ENCODE measurements at regions not wholly inside any gene's neighbourhood (a gene's known extent, or its start where the extent isn't known, plus 50 kb on each side); places are given as distances from the start of the nearest gene placed in this dataset.

DNA sequence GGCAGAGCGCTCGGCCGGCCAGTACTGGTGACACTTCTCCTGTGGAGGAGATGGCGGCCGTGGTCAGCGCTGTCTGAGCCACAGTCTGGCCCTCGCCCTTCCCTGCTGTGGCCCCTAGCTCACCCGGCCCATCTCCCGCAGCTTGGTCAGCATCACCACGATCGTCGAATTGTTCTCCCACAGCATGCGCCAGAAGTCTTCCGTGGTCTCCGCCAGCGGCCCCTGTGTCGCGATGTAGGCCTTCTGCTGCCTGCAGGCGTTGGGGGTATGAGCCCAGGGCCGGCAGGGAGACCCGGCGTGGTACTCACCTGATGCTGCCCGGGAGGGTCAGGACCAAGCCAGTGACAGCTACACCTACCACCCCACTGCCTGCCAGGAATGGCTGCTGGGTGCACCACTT lies 130.1 kb downstream of the PTPRS start:
- TF ChIP-seq POLR2A (IDR thresholded peaks at IDR 0.05; ENCODE audit: low read length) (no peak), CHD2 (IDR thresholded peaks at IDR 0.05; ENCODE audit: low read length, partially characterized antibody) (no peak), JUN (IDR thresholded peaks at IDR 0.05) (no peak), ESRRA (IDR thresholded peaks at IDR 0.05; ENCODE audit: borderline replicate concordance, low read length) (no peak), NFE2L2 (conservative IDR thresholded peaks at IDR 0.05; ENCODE audit: low read length) (no peak), RCOR1 (IDR thresholded peaks at IDR 0.05; ENCODE audit: low read depth, low read length) (no peak), BHLHE40 (IDR thresholded peaks at IDR 0.05; ENCODE audit: low read depth, low read length) (no peak), MAFK (IDR thresholded peaks at IDR 0.05; ENCODE audit: partially characterized antibody) (no peak), HOXA7 (CRISPR knock-in tag; IDR thresholded peaks at IDR 0.05) (no peak), EHF (CRISPR knock-in tag; IDR thresholded peaks at IDR 0.05) (no peak)
- TF ChIP-seq, protein P1, sequence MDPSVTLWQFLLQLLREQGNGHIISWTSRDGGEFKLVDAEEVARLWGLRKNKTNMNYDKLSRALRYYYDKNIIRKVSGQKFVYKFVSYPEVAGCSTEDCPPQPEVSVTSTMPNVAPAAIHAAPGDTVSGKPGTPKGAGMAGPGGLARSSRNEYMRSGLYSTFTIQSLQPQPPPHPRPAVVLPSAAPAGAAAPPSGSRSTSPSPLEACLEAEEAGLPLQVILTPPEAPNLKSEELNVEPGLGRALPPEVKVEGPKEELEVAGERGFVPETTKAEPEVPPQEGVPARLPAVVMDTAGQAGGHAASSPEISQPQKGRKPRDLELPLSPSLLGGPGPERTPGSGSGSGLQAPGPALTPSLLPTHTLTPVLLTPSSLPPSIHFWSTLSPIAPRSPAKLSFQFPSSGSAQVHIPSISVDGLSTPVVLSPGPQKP (IDR thresholded peaks at IDR 0.05; ENCODE audit: low read depth, low read length) = no peak
- TF ChIP-seq, protein P2, sequence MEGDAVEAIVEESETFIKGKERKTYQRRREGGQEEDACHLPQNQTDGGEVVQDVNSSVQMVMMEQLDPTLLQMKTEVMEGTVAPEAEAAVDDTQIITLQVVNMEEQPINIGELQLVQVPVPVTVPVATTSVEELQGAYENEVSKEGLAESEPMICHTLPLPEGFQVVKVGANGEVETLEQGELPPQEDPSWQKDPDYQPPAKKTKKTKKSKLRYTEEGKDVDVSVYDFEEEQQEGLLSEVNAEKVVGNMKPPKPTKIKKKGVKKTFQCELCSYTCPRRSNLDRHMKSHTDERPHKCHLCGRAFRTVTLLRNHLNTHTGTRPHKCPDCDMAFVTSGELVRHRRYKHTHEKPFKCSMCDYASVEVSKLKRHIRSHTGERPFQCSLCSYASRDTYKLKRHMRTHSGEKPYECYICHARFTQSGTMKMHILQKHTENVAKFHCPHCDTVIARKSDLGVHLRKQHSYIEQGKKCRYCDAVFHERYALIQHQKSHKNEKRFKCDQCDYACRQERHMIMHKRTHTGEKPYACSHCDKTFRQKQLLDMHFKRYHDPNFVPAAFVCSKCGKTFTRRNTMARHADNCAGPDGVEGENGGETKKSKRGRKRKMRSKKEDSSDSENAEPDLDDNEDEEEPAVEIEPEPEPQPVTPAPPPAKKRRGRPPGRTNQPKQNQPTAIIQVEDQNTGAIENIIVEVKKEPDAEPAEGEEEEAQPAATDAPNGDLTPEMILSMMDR (IDR thresholded peaks at IDR 0.05) = no peak
- TF ChIP-seq, protein P3, sequence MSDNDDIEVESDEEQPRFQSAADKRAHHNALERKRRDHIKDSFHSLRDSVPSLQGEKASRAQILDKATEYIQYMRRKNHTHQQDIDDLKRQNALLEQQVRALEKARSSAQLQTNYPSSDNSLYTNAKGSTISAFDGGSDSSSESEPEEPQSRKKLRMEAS (IDR thresholded peaks at IDR 0.05) = no peak

Data from A549 (cell line).